Stimulated activated memory B cell treated with anti-CD40 and anti-IgM and Interleukin-4, amounts not matched to agents 10 μg/mL and 1 μg/mL and 100 μg/mL, for 72 hours (primary cell): ENCODE measurements at regions not wholly inside any gene's neighbourhood (a gene's known extent, or its start where the extent isn't known, plus 50 kb on each side); places are given as distances from the start of the nearest gene placed in this dataset.

ENCODE experiments used
- ATAC-seq: fragments of 150-1000 bp; cut with Tn5 transposase; 2 replicates; pipeline ENCODE4 v1.10.0; 2021
- H3K27ac Mint-ChIP-seq: one replicate; pipeline ENCODE4 v1.8.0; 2022; ENCODE audit warnings: mild to moderate bottlenecking, mixed read lengths
- H3K27me3 Mint-ChIP-seq: one replicate; pipeline ENCODE4 v1.8.0; 2022; ENCODE audit warnings: mixed read lengths
- H3K36me3 Mint-ChIP-seq: one replicate; pipeline ENCODE4 v1.8.0; 2022; ENCODE audit warnings: mixed read lengths
- H3K4me1 Mint-ChIP-seq: one replicate; pipeline ENCODE4 v1.8.0; 2022; ENCODE audit warnings: mixed read lengths
- H3K4me3 Mint-ChIP-seq: one replicate; pipeline ENCODE4 v1.8.0; 2022; ENCODE audit warnings: mild to moderate bottlenecking, moderate library complexity, mixed read lengths
- H3K9me3 Mint-ChIP-seq: one replicate; pipeline ENCODE4 v1.8.0; 2022; ENCODE audit warnings: mixed read lengths

GRCh38 chr11:27875831-27876775 is 175.8 kb upstream of the BDNF start:
- Mint-ChIP-seq H3K4me3 (no peak overlapping the region), H3K27me3 (peaks cover 5% of the 10 kb centered on the region), H3K27ac (no peak overlapping the region), H3K4me1 (no peaks in the 10 kb centered on the region), H3K9me3 (no peaks in the 10 kb centered on the region), H3K36me3 (no peaks in the 10 kb centered on the region)
- no peak for ATAC-seq

- Mint-ChIP-seq H3K36me3 (no peaks in the 10 kb centered on the region), H3K27me3 (peaks cover 12% of the 10 kb centered on the region), H3K4me1 (no peaks in the 10 kb centered on the region), H3K9me3 (no peaks in the 10 kb centered on the region), H3K4me3 (no peak overlapping the region), H3K27ac (no peak overlapping the region)
- no peak for ATAC-seq
Measured at GRCh38 chr11:27874998-27875830, 175.0 kb upstream of the BDNF start.

- H3K4me1 Mint-ChIP-seq = no peaks in the 10 kb centered on the region
- no peak overlapping the region for H3K4me3 Mint-ChIP-seq
- ATAC-seq = no peak
- H3K27ac Mint-ChIP-seq = no peak overlapping the region
- H3K9me3 Mint-ChIP-seq = no peaks in the 10 kb centered on the region
- H3K27me3 Mint-ChIP-seq = peaks cover 12% of the 10 kb centered on the region
- no peaks in the 10 kb centered on the region for H3K36me3 Mint-ChIP-seq
Measured at GRCh38 chr11:27873664-27874063, 173.4 kb upstream of the BDNF start.

- Mint-ChIP-seq H3K27ac (no peak overlapping the region), H3K4me3 (no peak overlapping the region), H3K36me3 (no peaks in the 10 kb centered on the region), H3K4me1 (no peaks in the 10 kb centered on the region), H3K9me3 (no peaks in the 10 kb centered on the region), H3K27me3 (peaks cover 12% of the 10 kb centered on the region)
- ATAC-seq = no peak
Measured at GRCh38 chr11:27871056-27871455, 170.8 kb upstream of the BDNF start.

- Mint-ChIP-seq H3K4me1 (no peaks in the 10 kb centered on the region), H3K9me3 (no peaks in the 10 kb centered on the region), H3K36me3 (no peaks in the 10 kb centered on the region), H3K27ac (no peak overlapping the region), H3K27me3 (peaks cover 12% of the 10 kb centered on the region), H3K4me3 (no peak overlapping the region)
- ATAC-seq = peak; percentile 42
Measured at GRCh38 chr11:27869701-27870100, 169.4 kb upstream of the BDNF start.

GRCh38 chr11:27868709-27869108 is 168.5 kb upstream of the BDNF start:
- no peak for ATAC-seq
- no peaks in the 10 kb centered on the region for H3K9me3 Mint-ChIP-seq
- H3K27me3 Mint-ChIP-seq = peaks cover 12% of the 10 kb centered on the region
- no peaks in the 10 kb centered on the region for H3K36me3 Mint-ChIP-seq
- no peak overlapping the region for H3K4me3 Mint-ChIP-seq
- H3K4me1 Mint-ChIP-seq = no peaks in the 10 kb centered on the region
- H3K27ac Mint-ChIP-seq = no peak overlapping the region

GRCh38 chr11:27868226-27868625 is 168.0 kb upstream of the BDNF start:
- no peak overlapping the region for H3K4me3 Mint-ChIP-seq

GRCh38 chr11:27865105-27865504 is 164.8 kb upstream of the BDNF start:
- Mint-ChIP-seq H3K27me3 (no peaks in the 10 kb centered on the region), H3K27ac (no peak overlapping the region), H3K4me1 (no peaks in the 10 kb centered on the region), H3K9me3 (no peaks in the 10 kb centered on the region), H3K36me3 (no peaks in the 10 kb centered on the region), H3K4me3 (no peak overlapping the region)
- ATAC-seq = no peak

More at GRCh38 chr11:27868226-27868625, 168.0 kb upstream of the BDNF start:
- no peak for ATAC-seq
- Mint-ChIP-seq H3K27ac (no peak overlapping the region), H3K27me3 (peaks cover 12% of the 10 kb centered on the region), H3K4me1 (no peaks in the 10 kb centered on the region), H3K36me3 (no peaks in the 10 kb centered on the region), H3K9me3 (no peaks in the 10 kb centered on the region)

- H3K4me1 Mint-ChIP-seq = no peaks in the 10 kb centered on the region
- no peak for ATAC-seq
Measured at GRCh38 chr11:27864611-27865010, 164.4 kb upstream of the BDNF start.

GRCh38 chr11:27864091-27864491 is 163.8 kb upstream of the BDNF start:
- no peaks in the 10 kb centered on the region for H3K36me3 Mint-ChIP-seq
- no peak overlapping the region for H3K4me3 Mint-ChIP-seq
- no peaks in the 10 kb centered on the region for H3K27me3 Mint-ChIP-seq
- no peak for ATAC-seq
- H3K9me3 Mint-ChIP-seq = no peaks in the 10 kb centered on the region
- no peaks in the 10 kb centered on the region for H3K4me1 Mint-ChIP-seq
- H3K27ac Mint-ChIP-seq = no peak overlapping the region

More at GRCh38 chr11:27864611-27865010, 164.4 kb upstream of the BDNF start:
- Mint-ChIP-seq H3K27me3 (no peaks in the 10 kb centered on the region), H3K4me3 (no peak overlapping the region), H3K36me3 (no peaks in the 10 kb centered on the region), H3K27ac (no peak overlapping the region), H3K9me3 (no peaks in the 10 kb centered on the region)

- Mint-ChIP-seq H3K27me3 (no peaks in the 10 kb centered on the region), H3K4me1 (no peaks in the 10 kb centered on the region), H3K36me3 (no peaks in the 10 kb centered on the region), H3K4me3 (no peak overlapping the region), H3K9me3 (no peaks in the 10 kb centered on the region), H3K27ac (no peak overlapping the region)
- ATAC-seq = no peak
Measured at GRCh38 chr11:27863637-27864036, 163.4 kb upstream of the BDNF start.

- ATAC-seq = no peak
- H3K27ac Mint-ChIP-seq = no peak overlapping the region
- no peaks in the 10 kb centered on the region for H3K9me3 Mint-ChIP-seq
- no peaks in the 10 kb centered on the region for H3K36me3 Mint-ChIP-seq
- no peaks in the 10 kb centered on the region for H3K27me3 Mint-ChIP-seq
- H3K4me3 Mint-ChIP-seq = no peak overlapping the region
- H3K4me1 Mint-ChIP-seq = no peaks in the 10 kb centered on the region
Measured at GRCh38 chr11:27861706-27862430, 161.6 kb upstream of the BDNF start.

- Mint-ChIP-seq H3K27ac (no peak overlapping the region), H3K4me3 (no peak overlapping the region), H3K27me3 (no peaks in the 10 kb centered on the region), H3K9me3 (no peaks in the 10 kb centered on the region), H3K4me1 (no peaks in the 10 kb centered on the region), H3K36me3 (no peaks in the 10 kb centered on the region)
- no peak for ATAC-seq
Measured at GRCh38 chr11:27860811-27861210, 160.6 kb upstream of the BDNF start.

GRCh38 chr11:27858866-27859265 is 158.6 kb upstream of the BDNF start:
- Mint-ChIP-seq H3K36me3 (no peaks in the 10 kb centered on the region), H3K27ac (no peak overlapping the region), H3K4me3 (no peak overlapping the region), H3K9me3 (no peaks in the 10 kb centered on the region), H3K4me1 (no peaks in the 10 kb centered on the region), H3K27me3 (no peaks in the 10 kb centered on the region)
- ATAC-seq = no peak

GRCh38 chr11:27857588-27857987 is 157.3 kb upstream of the BDNF start:
- H3K4me3 Mint-ChIP-seq = no peak overlapping the region
- no peaks in the 10 kb centered on the region for H3K27me3 Mint-ChIP-seq
- H3K27ac Mint-ChIP-seq = no peak overlapping the region
- no peaks in the 10 kb centered on the region for H3K9me3 Mint-ChIP-seq
- no peaks in the 10 kb centered on the region for H3K4me1 Mint-ChIP-seq
- ATAC-seq = no peak
- H3K36me3 Mint-ChIP-seq = no peaks in the 10 kb centered on the region
